Gastrocnemius medialis (tissue), 4 donors: ENCODE measurements at regions not wholly inside any gene's neighbourhood (a gene's known extent, or its start where the extent isn't known, plus 50 kb on each side); places are given as distances from the start of the nearest gene placed in this dataset.

Source experiments
- ATAC-seq, 2 donors: fragments of 150-250 bp; one replicate each; pipeline ENCODE4 v1.9.1; 2016
- DNase-seq, 2 donors: peaks; one replicate each; pipeline ENCODE4 v3.0.0-alpha.2; 2019
- H3K27ac ChIP-seq, 4 donors: fragments of 200-600 bp; sonication (generic); 1 replicate in 1 of 4; 2 replicates in 3 of 4; pipeline ENCODE4 v1.5.1; 2016 to 2018; ENCODE audit warnings: mild to moderate bottlenecking in 2 of 4, moderate library complexity in 1 of 4
- H3K27me3 ChIP-seq, 3 donors: fragments of 200-600 bp; sonication (generic) in 2 of 3; 1 replicate in 1 of 3; 2 replicates in 2 of 3; pipeline versions ENCODE4 v1.5.1 to v1.6.0; 2016 to 2019; ENCODE audit warnings: mild to moderate bottlenecking in 1 of 3, moderate library complexity in 1 of 3
- H3K36me3 ChIP-seq, 2 donors: fragments of 200-600 bp; sonication (generic) in 1 of 2; one replicate each; pipeline ENCODE4 v1.5.1; 2017 to 2018
- H3K4me1 ChIP-seq, 2 donors: fragments of 200-600 bp; sonication (generic) in 1 of 2; one replicate each; pipeline ENCODE4 v1.5.1; 2016 to 2017; ENCODE audit warnings: mild to moderate bottlenecking in 2 of 2
- H3K4me3 ChIP-seq, 4 donors: fragments of 200-600 bp; sonication (generic) in 3 of 4; 1 replicate in 1 of 4; 2 replicates in 3 of 4; pipeline ENCODE4 v1.5.1; 2016 to 2019; ENCODE audit warnings: mild to moderate bottlenecking in 2 of 4
- H3K9me3 ChIP-seq, 3 donors: fragments of 200-600 bp; sonication (generic) in 2 of 3; 1 replicate in 1 of 3; 2 replicates in 2 of 3; pipeline ENCODE4 v1.5.1; 2016 to 2019
- CTCF ChIP-seq, 5 experiments: fragments of 450-650 bp in 3 of 5; fragments of 200-600 bp in 2 of 5; sonication (generic) in 2 of 5; IDR thresholded peaks in 4 of 5; conservative IDR thresholded peaks in 1 of 5; 1 replicate in 4 of 5; 2 replicates in 1 of 5; pipeline ENCODE4 v1.5.1; 2016 to 2019; ENCODE audit warnings: antibody characterized with exemption in 5 of 5, mild to moderate bottlenecking in 3 of 5, moderate library complexity in 3 of 5
- POLR2A ChIP-seq, 2 donors: fragments of 450-650 bp; IDR thresholded peaks; one replicate each; pipeline ENCODE4 v1.6.1; 2017; ENCODE audit warnings: antibody characterized with exemption in 2 of 2, mild to moderate bottlenecking in 2 of 2, moderate library complexity in 2 of 2
- in situ Hi-C, 4 donors: fragments of 200-750 bp; cut with MboI; loops; one replicate each; pipeline versions ENCODE4 v1.15.0 to v1.8.0; 2017; ENCODE audit warnings: low sequenced_read_pairs in 4 of 4
- intact Hi-C: fragments of 100-400 bp; cut with DNase I; formaldehyde crosslinking; loops from one replicate; pipeline ENCODE4 v1.15.1; 2023; ENCODE audit warnings: low total_unique reads

- TF ChIP-seq POLR2A (IDR thresholded peaks at IDR 0.05) (no peak), CTCF (IDR thresholded peaks at IDR 0.05 in 4 of 5, conservative IDR thresholded peaks at IDR 0.05 in 1 of 5) (no peak)
- H3K27me3 ChIP-seq = no peaks in the 10 kb centered on the region
- H3K27ac ChIP-seq = no peak overlapping the region
- no peaks in the 10 kb centered on the region for H3K4me1 ChIP-seq
- in situ Hi-C loops (no loop called here), intact Hi-C loops (no loop called here)
- ATAC-seq = no peak
- H3K36me3 ChIP-seq = no peaks in the 10 kb centered on the region
- DNase-seq = no peak
- no peak overlapping the region for H3K4me3 ChIP-seq
- H3K9me3 ChIP-seq = no peaks in the 10 kb centered on the region
Observed at GRCh38 chr6:167643223-167643622, 183.5 kb upstream of the AFDN start.

GRCh38 chr6:167643716-167644115 is 183.0 kb upstream of the AFDN start:
- Histone ChIP-seq H3K36me3 (no peaks in the 10 kb centered on the region), H3K9me3 (no peaks in the 10 kb centered on the region), H3K4me3 (no peak overlapping the region), H3K4me1 (no peaks in the 10 kb centered on the region), H3K27ac (no peak overlapping the region), H3K27me3 (no peaks in the 10 kb centered on the region)
- ATAC-seq (no peak), DNase-seq (no peak)
- TF ChIP-seq POLR2A (IDR thresholded peaks at IDR 0.05) = no peak
- TF ChIP-seq CTCF (IDR thresholded peaks at IDR 0.05 in 4 of 5, conservative IDR thresholded peaks at IDR 0.05 in 1 of 5) = no peak
- in situ Hi-C loops (no loop called here), intact Hi-C loops (no loop called here)

- intact Hi-C loops (no loop called here), in situ Hi-C loops (no loop called here)
- no peak for DNase-seq
- Histone ChIP-seq H3K27me3 (no peaks in the 10 kb centered on the region), H3K4me3 (no peak overlapping the region), H3K4me1 (no peaks in the 10 kb centered on the region), H3K36me3 (no peaks in the 10 kb centered on the region), H3K27ac (no peak overlapping the region), H3K9me3 (no peaks in the 10 kb centered on the region)
- no peak for TF ChIP-seq CTCF (IDR thresholded peaks at IDR 0.05 in 4 of 5, conservative IDR thresholded peaks at IDR 0.05 in 1 of 5)
- no peak for TF ChIP-seq POLR2A (IDR thresholded peaks at IDR 0.05)
- no peak for ATAC-seq
Observed at GRCh38 chr6:167644412-167645132, 182.1 kb upstream of the AFDN start.

GRCh38 chr6:167645368-167645767 is 181.3 kb upstream of the AFDN start:
- intact Hi-C loops = no loop called here
- H3K4me1 ChIP-seq = no peaks in the 10 kb centered on the region
- H3K27me3 ChIP-seq = peaks cover 0 to 1% (median 0%) of the 10 kb centered on the region in 3 donors
- H3K4me3 ChIP-seq = no peak overlapping the region
- no peaks in the 10 kb centered on the region for H3K36me3 ChIP-seq
- DNase-seq = no peak
- H3K27ac ChIP-seq = no peak overlapping the region
- no peak for ATAC-seq
- H3K9me3 ChIP-seq = no peaks in the 10 kb centered on the region
- in situ Hi-C loops = no loop called here
- TF ChIP-seq POLR2A (IDR thresholded peaks at IDR 0.05) (no peak), CTCF (IDR thresholded peaks at IDR 0.05 in 4 of 5, conservative IDR thresholded peaks at IDR 0.05 in 1 of 5) (no peak)

GRCh38 chr6:167647306-167647705 is 179.4 kb upstream of the AFDN start:
- Histone ChIP-seq H3K4me1 (no peaks in the 10 kb centered on the region), H3K36me3 (no peaks in the 10 kb centered on the region), H3K27me3 (peaks cover 0 to 5% (median 0%) of the 10 kb centered on the region in 3 donors), H3K27ac (no peak overlapping the region), H3K9me3 (no peaks in the 10 kb centered on the region), H3K4me3 (no peak overlapping the region)
- ATAC-seq = no peak
- intact Hi-C loops (no loop called here), in situ Hi-C loops (no loop called here)
- no peak for TF ChIP-seq POLR2A (IDR thresholded peaks at IDR 0.05)
- no peak for TF ChIP-seq CTCF (IDR thresholded peaks at IDR 0.05 in 4 of 5, conservative IDR thresholded peaks at IDR 0.05 in 1 of 5)
- DNase-seq = no peak
